ENCODE measurements at regions not wholly inside any gene's neighbourhood (a gene's known extent, or its start where the extent isn't known, plus 50 kb on each side); places are given as distances from the start of the nearest gene placed in this dataset.
"Not testable (repeated sequence)": the region's sequence is repeated elsewhere in the genome, so short reads cannot be mapped to it uniquely, and the experiment has no call there.

- not testable (repeated sequence) for H3K27me3 ChIP-seq (ENCODE audit: control insufficient read depth, insufficient read depth, low read length); H3K9me3 ChIP-seq (ENCODE audit: control insufficient read depth, low read length); H3K9ac ChIP-seq (ENCODE audit: low read length); H3K4me3 ChIP-seq (ENCODE audit: low read length); H3K36me3 ChIP-seq (ENCODE audit: control insufficient read depth, insufficient read depth, low read length); H3K4me1 ChIP-seq (ENCODE audit: control insufficient read depth, insufficient read depth, low read length)
Observed at GRCh38 chr10:46154683-46155082, 108.6 kb upstream of the MSMB start.

DNA sequence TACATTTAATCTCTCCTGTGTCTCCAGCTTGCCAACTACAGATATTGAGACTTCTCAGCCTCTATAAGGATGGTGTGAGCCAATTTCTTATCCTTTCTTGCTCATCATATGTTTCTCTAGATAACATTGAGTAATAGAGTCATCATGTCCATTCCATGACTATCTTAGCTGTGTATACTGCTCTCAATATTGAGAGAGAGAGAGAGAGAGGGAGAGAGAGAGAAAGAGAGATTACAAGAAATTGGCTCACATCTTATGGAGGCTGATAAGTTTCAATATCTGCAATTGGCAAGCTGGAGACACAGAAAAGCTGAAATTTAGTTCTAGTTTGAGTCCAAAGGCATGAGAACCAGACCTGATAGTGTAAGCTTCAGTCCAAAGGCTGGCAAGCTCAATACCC lies 110.8 kb upstream of the MSMB start:
- H3K4me3 ChIP-seq (ENCODE audit: low read length); H3K9ac ChIP-seq (ENCODE audit: low read length); H3K4me1 ChIP-seq (ENCODE audit: control insufficient read depth, insufficient read depth, low read length); H3K36me3 ChIP-seq (ENCODE audit: control insufficient read depth, insufficient read depth, low read length); H3K9me3 ChIP-seq (ENCODE audit: control insufficient read depth, low read length); H3K27me3 ChIP-seq (ENCODE audit: control insufficient read depth, insufficient read depth, low read length): not testable (repeated sequence)

DNA sequence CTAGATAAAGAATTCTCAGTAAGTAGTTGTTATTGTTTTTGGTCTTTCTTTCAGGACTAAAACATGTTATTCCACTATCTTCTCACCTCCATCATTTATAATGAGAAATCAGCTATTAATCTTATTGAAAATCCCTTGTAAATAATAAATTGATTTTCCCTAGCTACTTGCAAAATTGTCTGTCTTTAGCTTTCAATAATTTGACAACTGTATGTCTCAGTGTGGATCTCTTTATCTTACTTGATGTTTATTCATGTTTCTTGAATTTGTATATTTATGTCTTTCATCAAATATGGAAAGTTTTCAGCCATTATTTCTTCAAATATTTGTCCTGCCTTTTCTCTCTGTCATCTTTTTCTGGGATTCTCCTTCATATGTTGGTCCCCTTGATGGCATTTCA lies 117.1 kb upstream of the ANTXRL start:
- H3K9ac ChIP-seq (ENCODE audit: low read length): no peak overlapping the region
- no peaks in the 10 kb centered on the region for H3K4me1 ChIP-seq (ENCODE audit: control insufficient read depth, insufficient read depth, low read length)
- H3K36me3 ChIP-seq (ENCODE audit: control insufficient read depth, insufficient read depth, low read length): no peaks in the 10 kb centered on the region
- H3K4me3 ChIP-seq (ENCODE audit: low read length): no peak overlapping the region
- no peaks in the 10 kb centered on the region for H3K9me3 ChIP-seq (ENCODE audit: control insufficient read depth, low read length)
- no peaks in the 10 kb centered on the region for H3K27me3 ChIP-seq (ENCODE audit: control insufficient read depth, insufficient read depth, low read length)

- H3K4me3 ChIP-seq (ENCODE audit: low read length): no peak overlapping the region
- H3K27me3 ChIP-seq (ENCODE audit: control insufficient read depth, insufficient read depth, low read length): no peaks in the 10 kb centered on the region
- no peaks in the 10 kb centered on the region for H3K9me3 ChIP-seq (ENCODE audit: control insufficient read depth, low read length)
- no peak overlapping the region for H3K9ac ChIP-seq (ENCODE audit: low read length)
- H3K4me1 ChIP-seq (ENCODE audit: control insufficient read depth, insufficient read depth, low read length): no peaks in the 10 kb centered on the region
- no peaks in the 10 kb centered on the region for H3K36me3 ChIP-seq (ENCODE audit: control insufficient read depth, insufficient read depth, low read length)
Observed at GRCh38 chr10:46170789-46171188, 116.0 kb upstream of the ANTXRL start.

- H3K4me1 ChIP-seq (ENCODE audit: control insufficient read depth, insufficient read depth, low read length): no peaks in the 10 kb centered on the region
- no peak overlapping the region for H3K4me3 ChIP-seq (ENCODE audit: low read length)
- H3K36me3 ChIP-seq (ENCODE audit: control insufficient read depth, insufficient read depth, low read length): no peaks in the 10 kb centered on the region
- H3K27me3 ChIP-seq (ENCODE audit: control insufficient read depth, insufficient read depth, low read length): no peaks in the 10 kb centered on the region
- H3K9me3 ChIP-seq (ENCODE audit: control insufficient read depth, low read length): no peaks in the 10 kb centered on the region
- no peak overlapping the region for H3K9ac ChIP-seq (ENCODE audit: low read length)
Observed at GRCh38 chr10:46171661-46172060, 115.1 kb upstream of the ANTXRL start.

DNA sequence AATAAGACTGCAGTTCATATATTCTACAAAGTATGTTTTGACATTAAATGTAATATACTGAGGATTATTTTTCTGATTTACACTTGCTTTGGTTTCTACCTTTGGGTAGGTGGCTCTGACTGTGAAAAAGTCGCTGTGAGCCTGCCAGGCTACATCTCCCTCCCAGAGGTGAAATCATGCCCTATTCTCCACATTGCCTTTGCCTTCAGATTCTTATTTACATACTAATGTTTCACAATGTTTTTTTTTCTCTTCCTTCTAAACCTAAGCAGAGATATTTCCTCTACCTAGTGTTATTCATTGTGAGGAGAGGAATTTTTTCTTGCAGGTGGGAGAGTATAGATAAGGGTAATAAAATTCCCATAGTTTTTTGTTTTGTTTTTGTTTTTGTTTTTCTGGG lies 111.5 kb upstream of the ANTXRL start:
- no peaks in the 10 kb centered on the region for H3K4me1 ChIP-seq (ENCODE audit: control insufficient read depth, insufficient read depth, low read length)
- H3K9me3 ChIP-seq (ENCODE audit: control insufficient read depth, low read length): no peaks in the 10 kb centered on the region
- H3K4me3 ChIP-seq (ENCODE audit: low read length): no peak overlapping the region
- no peak overlapping the region for H3K9ac ChIP-seq (ENCODE audit: low read length)
- H3K27me3 ChIP-seq (ENCODE audit: control insufficient read depth, insufficient read depth, low read length): no peaks in the 10 kb centered on the region
- H3K36me3 ChIP-seq (ENCODE audit: control insufficient read depth, insufficient read depth, low read length): no peaks in the 10 kb centered on the region

GRCh38 chr10:46175831-46176230 lies 111.0 kb upstream of the ANTXRL start:
- Histone ChIP-seq H3K4me3 (ENCODE audit: low read length) (no peak overlapping the region), H3K27me3 (ENCODE audit: control insufficient read depth, insufficient read depth, low read length) (no peaks in the 10 kb centered on the region), H3K4me1 (ENCODE audit: control insufficient read depth, insufficient read depth, low read length) (no peaks in the 10 kb centered on the region), H3K9ac (ENCODE audit: low read length) (no peak overlapping the region), H3K9me3 (ENCODE audit: control insufficient read depth, low read length) (no peaks in the 10 kb centered on the region), H3K36me3 (ENCODE audit: control insufficient read depth, insufficient read depth, low read length) (no peaks in the 10 kb centered on the region)

DNA sequence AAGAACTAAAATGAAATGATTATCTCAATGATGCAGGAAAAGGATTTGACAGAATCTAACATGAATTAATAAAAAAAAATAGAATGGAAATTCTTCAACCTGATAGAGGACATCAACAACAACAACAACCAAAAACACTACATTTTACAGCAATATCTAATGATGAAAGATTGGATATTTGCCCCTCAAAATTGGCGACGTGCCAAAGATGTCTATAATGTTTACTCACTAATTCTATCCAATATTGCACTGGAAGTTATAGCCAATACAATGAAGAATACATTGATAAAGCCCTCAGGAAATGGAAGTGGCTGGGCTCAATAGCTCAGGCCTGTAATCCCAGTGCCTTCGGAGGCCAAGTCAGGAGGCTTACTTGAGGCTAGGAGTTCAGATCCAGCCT lies 99.4 kb upstream of the ANTXRL start:
- H3K36me3 ChIP-seq (ENCODE audit: control insufficient read depth, insufficient read depth, low read length); H3K4me3 ChIP-seq (ENCODE audit: low read length); H3K4me1 ChIP-seq (ENCODE audit: control insufficient read depth, insufficient read depth, low read length); H3K27me3 ChIP-seq (ENCODE audit: control insufficient read depth, insufficient read depth, low read length); H3K9ac ChIP-seq (ENCODE audit: low read length); H3K9me3 ChIP-seq (ENCODE audit: control insufficient read depth, low read length): not testable (repeated sequence)

DNA sequence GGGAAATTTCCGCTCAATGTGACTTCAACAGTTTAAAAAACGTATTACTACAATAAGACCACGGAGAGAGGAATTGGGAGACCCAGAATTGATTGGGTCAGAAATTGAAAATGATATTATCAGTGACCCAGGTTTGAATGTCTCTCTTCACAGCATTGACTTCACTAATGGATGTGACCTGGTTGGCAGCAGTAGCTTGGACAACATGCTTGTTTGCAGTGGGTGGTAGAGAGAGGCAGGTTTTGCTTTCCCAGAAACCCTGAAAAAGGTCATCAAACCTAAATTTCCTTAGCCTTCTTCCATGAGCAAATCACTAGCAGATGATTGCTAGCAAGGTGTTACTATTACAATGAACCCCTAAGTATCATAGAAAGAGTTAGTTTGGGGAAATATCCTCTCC lies 89.7 kb upstream of the ANTXRL start:
- Histone ChIP-seq H3K9me3 (ENCODE audit: control insufficient read depth, low read length) (no peaks in the 10 kb centered on the region), H3K4me1 (ENCODE audit: control insufficient read depth, insufficient read depth, low read length) (no peaks in the 10 kb centered on the region)

GRCh38 chr10:46198516-46198915 lies 88.3 kb upstream of the ANTXRL start:
- no peaks in the 10 kb centered on the region for H3K27me3 ChIP-seq (ENCODE audit: control insufficient read depth, insufficient read depth, low read length)
- no peak overlapping the region for H3K9ac ChIP-seq (ENCODE audit: low read length)
- no peaks in the 10 kb centered on the region for H3K9me3 ChIP-seq (ENCODE audit: control insufficient read depth, low read length)
- H3K4me3 ChIP-seq (ENCODE audit: low read length): no peak overlapping the region
- no peaks in the 10 kb centered on the region for H3K36me3 ChIP-seq (ENCODE audit: control insufficient read depth, insufficient read depth, low read length)
- H3K4me1 ChIP-seq (ENCODE audit: control insufficient read depth, insufficient read depth, low read length): no peaks in the 10 kb centered on the region

More for the DNA sequence above, 89.7 kb upstream of the ANTXRL start:
- no peaks in the 10 kb centered on the region for H3K36me3 ChIP-seq (ENCODE audit: control insufficient read depth, insufficient read depth, low read length)
- no peak overlapping the region for H3K4me3 ChIP-seq (ENCODE audit: low read length)
- H3K27me3 ChIP-seq (ENCODE audit: control insufficient read depth, insufficient read depth, low read length): no peaks in the 10 kb centered on the region
- H3K9ac ChIP-seq (ENCODE audit: low read length): no peak overlapping the region

DNA sequence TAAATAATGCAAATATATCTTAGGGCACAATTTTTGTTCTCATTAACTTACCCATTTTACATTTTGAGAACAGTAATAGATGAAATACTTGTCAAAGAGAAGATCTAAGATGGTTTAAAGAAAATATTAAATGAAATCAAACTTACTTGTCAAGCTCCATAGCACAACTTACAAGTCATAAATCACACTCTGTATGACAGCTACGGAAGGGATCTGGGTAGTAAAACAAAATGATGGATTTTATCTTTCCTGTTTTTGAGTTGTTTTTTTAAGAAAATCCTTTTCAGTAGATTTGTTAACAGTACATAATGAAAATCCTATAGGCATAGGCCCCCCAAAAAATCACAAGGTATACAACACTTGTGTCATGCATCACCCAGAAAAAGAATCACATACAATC lies 84.4 kb upstream of the ANTXRL start:
- H3K36me3 ChIP-seq (ENCODE audit: control insufficient read depth, insufficient read depth, low read length); H3K9ac ChIP-seq (ENCODE audit: low read length); H3K4me3 ChIP-seq (ENCODE audit: low read length); H3K9me3 ChIP-seq (ENCODE audit: control insufficient read depth, low read length); H3K27me3 ChIP-seq (ENCODE audit: control insufficient read depth, insufficient read depth, low read length); H3K4me1 ChIP-seq (ENCODE audit: control insufficient read depth, insufficient read depth, low read length): not testable (repeated sequence)

GRCh38 chr10:46204482-46205102 lies 82.2 kb upstream of the ANTXRL start:
- H3K27me3 ChIP-seq (ENCODE audit: control insufficient read depth, insufficient read depth, low read length); H3K4me3 ChIP-seq (ENCODE audit: low read length); H3K9ac ChIP-seq (ENCODE audit: low read length); H3K36me3 ChIP-seq (ENCODE audit: control insufficient read depth, insufficient read depth, low read length); H3K9me3 ChIP-seq (ENCODE audit: control insufficient read depth, low read length); H3K4me1 ChIP-seq (ENCODE audit: control insufficient read depth, insufficient read depth, low read length): not testable (repeated sequence)

DNA sequence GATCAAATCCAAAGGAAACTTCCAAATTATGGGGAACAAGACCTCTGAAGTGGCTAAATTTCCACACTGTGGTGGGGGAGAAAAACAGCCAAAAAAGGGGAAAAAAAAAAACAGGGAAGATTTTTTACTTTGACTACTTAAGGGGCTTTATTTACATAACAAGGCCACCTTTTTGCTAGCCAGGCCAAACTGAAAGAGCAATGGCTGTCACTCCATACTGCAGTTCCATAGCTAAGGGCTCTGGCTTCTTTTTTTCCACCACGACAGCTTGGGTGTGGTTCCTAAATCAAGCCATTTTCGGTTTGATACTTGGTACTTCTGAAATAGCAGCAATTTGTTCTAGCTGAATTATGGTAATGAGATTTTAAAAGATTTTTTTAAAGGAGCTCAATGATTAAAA lies 76.4 kb upstream of the ANTXRL start:
- not testable (repeated sequence) for H3K9me3 ChIP-seq (ENCODE audit: control insufficient read depth, low read length); H3K9ac ChIP-seq (ENCODE audit: low read length); H3K27me3 ChIP-seq (ENCODE audit: control insufficient read depth, insufficient read depth, low read length); H3K36me3 ChIP-seq (ENCODE audit: control insufficient read depth, insufficient read depth, low read length); H3K4me1 ChIP-seq (ENCODE audit: control insufficient read depth, insufficient read depth, low read length); H3K4me3 ChIP-seq (ENCODE audit: low read length)

All from mucosa of stomach (tissue), 1 donor.